ENCODE measurements at regions not wholly inside any gene's neighbourhood (a gene's known extent, or its start where the extent isn't known, plus 50 kb on each side); places are given as distances from the start of the nearest gene placed in this dataset.

- Histone ChIP-seq H3K27me3 (ENCODE audit: control insufficient read depth in 2 of 2, insufficient read depth in 1 of 2, low read length in 1 of 2) (no peaks in the 10 kb centered on the region), H3K4me1 (ENCODE audit: control insufficient read depth in 2 of 2, insufficient read depth in 2 of 2, low read length in 2 of 2) (peaks cover 11 to 67% of the 10 kb centered on the region in 2 donors), H3K36me3 (ENCODE audit: control insufficient read depth in 2 of 2, insufficient read depth in 2 of 2, low read length in 1 of 2) (no peaks in the 10 kb centered on the region), H3K27ac (ENCODE audit: low read depth in 1 of 2, low read length in 1 of 2) (peak overlapping the region; percentile 68 to 76), H3K4me3 (ENCODE audit: low read length in 2 of 2) (no peak overlapping the region), H3K9me3 (ENCODE audit: control insufficient read depth in 2 of 2, insufficient read depth in 1 of 2, low read length in 1 of 2) (no peaks in the 10 kb centered on the region)
- DNase-seq (ENCODE audit: low read depth in 6 of 9, low spot score in 9 of 9) = peak in 1 of 9 donors; percentile 66
- 73% methylated on average over 8 of the region's 8 CpGs for WGBS
Observed at GRCh38 chr1:23628951-23629387, 62.6 kb upstream of the RPL11 start.

GRCh38 chr1:23627069-23627735, 64.4 kb upstream of the RPL11 start:
- Histone ChIP-seq H3K36me3 (ENCODE audit: control insufficient read depth in 2 of 2, insufficient read depth in 2 of 2, low read length in 1 of 2) (no peaks in the 10 kb centered on the region), H3K4me3 (ENCODE audit: low read length in 2 of 2) (no peak overlapping the region), H3K27me3 (ENCODE audit: control insufficient read depth in 2 of 2, insufficient read depth in 1 of 2, low read length in 1 of 2) (no peaks in the 10 kb centered on the region), H3K4me1 (ENCODE audit: control insufficient read depth in 2 of 2, insufficient read depth in 2 of 2, low read length in 2 of 2) (peaks cover 13 to 77% of the 10 kb centered on the region in 2 donors), H3K9me3 (ENCODE audit: control insufficient read depth in 2 of 2, insufficient read depth in 1 of 2, low read length in 1 of 2) (no peaks in the 10 kb centered on the region), H3K27ac (ENCODE audit: low read depth in 1 of 2, low read length in 1 of 2) (peak overlapping the region; percentile 59 to 67)
- peak in 1 of 9 donors; percentile 66 for DNase-seq (ENCODE audit: low read depth in 6 of 9, low spot score in 9 of 9)
- 86% methylated on average over 11 of the region's 11 CpGs for WGBS

- H3K4me3 ChIP-seq (ENCODE audit: low read length in 2 of 2) = no peak overlapping the region
- H3K36me3 ChIP-seq (ENCODE audit: control insufficient read depth in 2 of 2, insufficient read depth in 2 of 2, low read length in 1 of 2) = no peaks in the 10 kb centered on the region
- H3K9me3 ChIP-seq (ENCODE audit: control insufficient read depth in 2 of 2, insufficient read depth in 1 of 2, low read length in 1 of 2) = no peaks in the 10 kb centered on the region
- DNase-seq (ENCODE audit: low read depth in 6 of 9, low spot score in 9 of 9) = no peak
- peaks cover 17 to 86% of the 10 kb centered on the region in 2 donors for H3K4me1 ChIP-seq (ENCODE audit: control insufficient read depth in 2 of 2, insufficient read depth in 2 of 2, low read length in 2 of 2)
- WGBS = 98% methylated on average over 1 of the region's 1 CpG
- H3K27me3 ChIP-seq (ENCODE audit: control insufficient read depth in 2 of 2, insufficient read depth in 1 of 2, low read length in 1 of 2) = no peaks in the 10 kb centered on the region
- no peak overlapping the region for H3K27ac ChIP-seq (ENCODE audit: low read depth in 1 of 2, low read length in 1 of 2)
Observed at GRCh38 chr1:23625929-23626535, 65.6 kb upstream of the RPL11 start.

GRCh38 chr1:23625459-23625858, 66.1 kb upstream of the RPL11 start:
- 89% methylated on average over 4 of the region's 4 CpGs for WGBS
- H3K27me3 ChIP-seq (ENCODE audit: control insufficient read depth in 2 of 2, insufficient read depth in 1 of 2, low read length in 1 of 2) = no peaks in the 10 kb centered on the region
- peaks cover 22 to 86% of the 10 kb centered on the region in 2 donors for H3K4me1 ChIP-seq (ENCODE audit: control insufficient read depth in 2 of 2, insufficient read depth in 2 of 2, low read length in 2 of 2)
- no peak for DNase-seq (ENCODE audit: low read depth in 6 of 9, low spot score in 9 of 9)
- H3K36me3 ChIP-seq (ENCODE audit: control insufficient read depth in 2 of 2, insufficient read depth in 2 of 2, low read length in 1 of 2) = no peaks in the 10 kb centered on the region
- H3K4me3 ChIP-seq (ENCODE audit: low read length in 2 of 2) = no peak overlapping the region
- H3K27ac ChIP-seq (ENCODE audit: low read depth in 1 of 2, low read length in 1 of 2) = no peak overlapping the region
- no peaks in the 10 kb centered on the region for H3K9me3 ChIP-seq (ENCODE audit: control insufficient read depth in 2 of 2, insufficient read depth in 1 of 2, low read length in 1 of 2)

GRCh38 chr1:23624440-23624839, 65.1 kb upstream of the ID3 start:
- no peak for DNase-seq (ENCODE audit: low read depth in 6 of 9, low spot score in 9 of 9)
- H3K36me3 ChIP-seq (ENCODE audit: control insufficient read depth in 2 of 2, insufficient read depth in 2 of 2, low read length in 1 of 2) = no peaks in the 10 kb centered on the region
- peak overlapping the region; percentile 71 to 89 for H3K27ac ChIP-seq (ENCODE audit: low read depth in 1 of 2, low read length in 1 of 2)
- H3K4me1 ChIP-seq (ENCODE audit: control insufficient read depth in 2 of 2, insufficient read depth in 2 of 2, low read length in 2 of 2) = peaks cover 32 to 88% of the 10 kb centered on the region in 2 donors
- no peaks in the 10 kb centered on the region for H3K27me3 ChIP-seq (ENCODE audit: control insufficient read depth in 2 of 2, insufficient read depth in 1 of 2, low read length in 1 of 2)
- H3K4me3 ChIP-seq (ENCODE audit: low read length in 2 of 2) = no peak overlapping the region
- no peaks in the 10 kb centered on the region for H3K9me3 ChIP-seq (ENCODE audit: control insufficient read depth in 2 of 2, insufficient read depth in 1 of 2, low read length in 1 of 2)
- 43% methylated on average over 4 of the region's 4 CpGs for WGBS

- no peaks in the 10 kb centered on the region for H3K27me3 ChIP-seq (ENCODE audit: control insufficient read depth in 2 of 2, insufficient read depth in 1 of 2, low read length in 1 of 2)
- peaks cover 38 to 91% of the 10 kb centered on the region in 2 donors for H3K4me1 ChIP-seq (ENCODE audit: control insufficient read depth in 2 of 2, insufficient read depth in 2 of 2, low read length in 2 of 2)
- H3K36me3 ChIP-seq (ENCODE audit: control insufficient read depth in 2 of 2, insufficient read depth in 2 of 2, low read length in 1 of 2) = no peaks in the 10 kb centered on the region
- WGBS = 93% methylated on average over 4 of the region's 4 CpGs
- no peak for DNase-seq (ENCODE audit: low read depth in 6 of 9, low spot score in 9 of 9)
- H3K27ac ChIP-seq (ENCODE audit: low read depth in 1 of 2, low read length in 1 of 2) = peak overlapping the region; percentile 21 to 97
- no peak overlapping the region for H3K4me3 ChIP-seq (ENCODE audit: low read length in 2 of 2)
- H3K9me3 ChIP-seq (ENCODE audit: control insufficient read depth in 2 of 2, insufficient read depth in 1 of 2, low read length in 1 of 2) = peaks cover 0 to 2% of the 10 kb centered on the region in 2 donors
Observed at GRCh38 chr1:23622284-23622683, 63.0 kb upstream of the ID3 start.

GRCh38 chr1:23620605-23621004, 61.3 kb upstream of the ID3 start:
- WGBS = 84% methylated on average over 5 of the region's 5 CpGs
- DNase-seq (ENCODE audit: low read depth in 6 of 9, low spot score in 9 of 9) = no peak
- Histone ChIP-seq H3K4me3 (ENCODE audit: low read length in 2 of 2) (no peak overlapping the region), H3K27ac (ENCODE audit: low read depth in 1 of 2, low read length in 1 of 2) (peak overlapping the region; percentile 97), H3K36me3 (ENCODE audit: control insufficient read depth in 2 of 2, insufficient read depth in 2 of 2, low read length in 1 of 2) (no peaks in the 10 kb centered on the region), H3K27me3 (ENCODE audit: control insufficient read depth in 2 of 2, insufficient read depth in 1 of 2, low read length in 1 of 2) (no peaks in the 10 kb centered on the region), H3K9me3 (ENCODE audit: control insufficient read depth in 2 of 2, insufficient read depth in 1 of 2, low read length in 1 of 2) (peaks cover 0 to 2% of the 10 kb centered on the region in 2 donors), H3K4me1 (ENCODE audit: control insufficient read depth in 2 of 2, insufficient read depth in 2 of 2, low read length in 2 of 2) (peaks cover 39 to 96% of the 10 kb centered on the region in 2 donors)

- Histone ChIP-seq H3K27ac (ENCODE audit: low read depth in 1 of 2, low read length in 1 of 2) (peak overlapping the region; percentile 97), H3K9me3 (ENCODE audit: control insufficient read depth in 2 of 2, insufficient read depth in 1 of 2, low read length in 1 of 2) (peaks cover 0 to 2% of the 10 kb centered on the region in 2 donors), H3K36me3 (ENCODE audit: control insufficient read depth in 2 of 2, insufficient read depth in 2 of 2, low read length in 1 of 2) (no peaks in the 10 kb centered on the region), H3K27me3 (ENCODE audit: control insufficient read depth in 2 of 2, insufficient read depth in 1 of 2, low read length in 1 of 2) (no peaks in the 10 kb centered on the region), H3K4me3 (ENCODE audit: low read length in 2 of 2) (peak overlapping the region; percentile 24 to 27), H3K4me1 (ENCODE audit: control insufficient read depth in 2 of 2, insufficient read depth in 2 of 2, low read length in 2 of 2) (peaks cover 50 to 96% of the 10 kb centered on the region in 2 donors)
- WGBS = 4% methylated on average over 58 of the region's 58 CpGs
- DNase-seq (ENCODE audit: low read depth in 6 of 9, low spot score in 9 of 9) = peak in 6 of 9 donors; percentile 75 to 93 (median 86)
Observed at GRCh38 chr1:23619299-23620188, 60.2 kb upstream of the ID3 start.

Data from thymus (tissue), 11 donors.